GM21390 (cell line): ENCODE measurements at regions not wholly inside any gene's neighbourhood (a gene's known extent, or its start where the extent isn't known, plus 50 kb on each side); places are given as distances from the start of the nearest gene placed in this dataset.
"Not testable (repeated sequence)": the region's sequence is repeated elsewhere in the genome, so short reads cannot be mapped to it uniquely, and the experiment has no call there.

Experiments
- ATAC-seq: cut with Tn5 transposase; IDR thresholded peaks from one replicate; pipeline ENCODE4 v1.9.1; 2021; ENCODE audit not compliant: unreplicated experiment

DNA sequence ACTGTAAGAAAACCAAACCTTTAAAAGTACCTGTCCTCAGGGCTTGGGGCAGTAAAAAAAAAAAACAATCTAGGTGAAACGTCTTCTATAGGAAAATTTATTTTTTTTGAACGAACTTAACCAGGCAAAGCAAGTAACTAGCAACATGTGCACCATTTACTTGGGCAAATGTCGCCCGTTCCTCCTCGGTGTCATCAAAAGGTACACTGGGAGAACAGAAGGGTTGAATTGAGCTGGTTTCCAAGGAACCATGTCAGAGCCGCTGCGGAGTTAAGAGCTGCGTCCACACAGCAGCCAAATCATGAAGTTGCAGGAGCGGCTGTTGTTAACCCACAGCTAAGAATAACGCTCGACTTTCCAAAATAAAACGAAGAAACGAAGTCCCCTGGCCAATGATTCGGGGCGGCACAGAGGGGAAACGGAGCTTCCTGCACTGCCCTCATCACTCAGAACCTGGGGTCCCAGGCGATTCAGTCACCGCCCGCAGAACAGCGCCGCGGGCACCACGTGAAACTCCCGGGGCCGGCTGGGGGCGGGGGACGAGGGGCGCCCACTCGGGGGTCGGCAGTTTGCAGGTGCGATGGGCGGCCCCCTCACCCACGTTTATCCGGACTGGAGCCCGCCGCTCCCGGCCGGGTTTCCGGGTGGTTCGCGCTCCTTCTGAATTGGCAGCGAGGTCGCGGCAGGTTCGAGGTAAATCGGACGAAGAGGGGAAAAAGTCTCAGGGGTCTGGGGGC, 53.6 kb upstream of the PLGLB1 start:
- peak; percentile 4 for ATAC-seq

DNA sequence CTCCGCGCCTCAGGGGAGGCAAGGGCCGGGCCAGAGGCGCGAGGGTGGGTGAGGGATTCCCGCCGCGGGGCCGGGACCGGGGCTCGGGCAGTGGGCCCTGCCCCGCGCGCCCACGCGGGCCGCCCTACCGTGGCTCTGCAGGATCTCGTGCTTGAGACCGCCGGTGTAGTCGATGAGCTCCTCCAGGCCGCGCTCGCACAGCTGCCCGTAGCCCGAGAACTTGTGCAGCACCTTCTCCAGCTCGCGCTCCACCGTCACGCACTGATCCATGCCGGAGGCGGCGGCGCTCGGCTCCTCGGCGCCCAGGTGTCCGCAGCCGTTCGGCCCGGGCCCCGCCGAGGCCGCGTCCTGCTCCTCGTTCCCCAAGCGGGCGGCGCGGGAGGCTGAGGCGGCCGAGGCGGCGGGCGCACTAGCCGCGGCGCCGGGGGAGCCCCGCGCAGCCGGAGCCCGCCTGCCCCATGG, 54.2 kb upstream of the PLGLB1 start:
- peak; percentile 33 for ATAC-seq

DNA sequence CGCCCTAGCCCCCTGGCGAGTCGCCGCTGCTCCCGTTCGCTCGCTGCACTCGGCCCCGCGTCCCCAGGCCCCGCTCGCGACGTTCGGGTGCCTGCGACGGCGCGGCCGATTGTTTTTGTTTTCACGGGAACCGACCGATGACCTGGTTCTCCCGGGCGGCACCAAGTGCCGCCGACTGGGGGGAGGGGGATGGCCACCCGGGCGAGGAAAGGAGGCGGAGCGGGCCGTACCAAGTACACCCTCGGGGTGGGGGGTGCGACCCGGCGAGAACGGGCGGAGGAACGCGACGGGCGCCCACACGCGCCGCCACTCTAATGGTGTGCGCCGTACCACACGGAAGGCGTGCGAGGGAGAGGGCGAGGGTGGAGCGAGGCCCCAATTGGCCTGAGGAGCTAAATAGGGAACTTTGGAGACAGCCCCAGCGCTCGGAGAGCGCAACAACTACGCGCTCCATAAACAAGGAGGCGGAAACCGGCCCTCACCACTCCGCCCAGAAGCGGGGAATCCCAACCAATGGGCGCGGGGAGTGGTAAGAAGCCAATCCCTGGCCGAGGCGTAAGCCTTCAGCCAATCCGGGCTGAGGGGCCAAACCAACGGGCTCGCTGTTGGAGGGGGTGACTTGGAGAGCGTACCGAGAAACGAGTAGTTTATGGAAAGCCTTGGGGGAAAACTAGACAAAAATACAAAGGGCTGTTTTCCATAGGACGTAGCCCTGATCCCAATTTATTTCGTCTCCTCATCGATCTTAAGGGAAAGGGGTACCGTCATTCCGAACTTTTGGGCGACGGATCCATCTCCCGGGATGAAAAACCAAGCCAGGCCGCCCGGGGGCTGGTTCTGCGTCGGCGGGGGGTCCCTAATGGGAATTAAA, 54.8 kb upstream of the PLGLB1 start:
- peak; percentile 87 for ATAC-seq

DNA sequence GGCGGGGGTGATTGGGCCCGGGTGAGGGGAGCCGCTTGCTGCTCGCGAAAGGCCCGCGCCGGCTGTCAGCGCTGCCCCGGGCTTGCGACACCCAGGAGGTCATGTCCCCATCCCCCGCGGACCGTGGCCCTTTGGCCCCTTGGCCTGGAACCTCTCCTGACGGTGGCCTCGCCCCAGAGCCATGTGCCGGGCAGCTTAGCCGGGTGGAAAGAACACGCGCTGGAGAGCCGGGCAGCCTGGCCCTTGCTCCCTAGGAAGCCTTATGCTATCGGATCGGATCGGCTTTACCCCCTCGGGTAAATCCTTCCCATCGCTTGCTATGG, 55.4 kb upstream of the PLGLB1 start:
- not testable (repeated sequence) for ATAC-seq

DNA sequence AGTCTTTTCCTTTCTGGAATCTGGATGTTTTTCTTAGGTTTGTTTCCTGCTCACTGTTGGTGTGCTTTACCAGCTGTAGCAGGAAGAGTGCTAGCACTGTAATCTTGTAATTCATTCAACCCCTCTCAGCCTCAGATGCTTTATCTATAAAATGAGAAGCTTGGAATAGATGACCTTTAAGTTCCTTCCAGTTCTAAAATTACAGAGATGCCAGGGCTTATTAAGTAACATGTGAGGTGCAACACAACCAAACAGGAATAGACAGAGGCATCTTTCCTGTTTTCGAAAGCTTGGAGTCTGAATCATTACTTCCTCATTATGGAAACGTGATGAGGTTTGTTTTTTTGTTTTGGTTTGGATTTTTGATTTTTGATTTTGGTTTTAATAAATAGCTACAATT, 60.1 kb upstream of the PLGLB1 start:
- ATAC-seq, result not testable (repeated sequence)

DNA sequence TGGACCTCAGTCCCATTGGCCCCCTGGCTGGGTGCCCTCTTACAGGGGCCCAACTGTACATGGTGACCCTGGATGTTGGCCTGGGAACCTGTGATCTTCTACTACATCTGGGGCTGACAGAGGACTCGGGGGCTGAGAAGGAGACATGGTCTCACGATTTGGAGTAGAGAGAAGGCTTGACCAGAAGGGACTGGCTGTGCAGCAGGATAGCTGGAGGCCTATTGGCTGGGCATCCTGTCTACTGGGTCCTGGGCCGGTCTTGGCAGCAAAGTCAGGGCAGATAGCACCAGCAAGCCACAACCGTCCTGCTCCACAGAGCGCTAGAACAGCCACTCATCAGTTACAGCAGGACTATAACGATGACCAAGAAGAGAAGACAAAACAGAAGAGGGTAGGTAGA, 66.4 kb upstream of the PLGLB1 start:
- not testable (repeated sequence) for ATAC-seq

DNA sequence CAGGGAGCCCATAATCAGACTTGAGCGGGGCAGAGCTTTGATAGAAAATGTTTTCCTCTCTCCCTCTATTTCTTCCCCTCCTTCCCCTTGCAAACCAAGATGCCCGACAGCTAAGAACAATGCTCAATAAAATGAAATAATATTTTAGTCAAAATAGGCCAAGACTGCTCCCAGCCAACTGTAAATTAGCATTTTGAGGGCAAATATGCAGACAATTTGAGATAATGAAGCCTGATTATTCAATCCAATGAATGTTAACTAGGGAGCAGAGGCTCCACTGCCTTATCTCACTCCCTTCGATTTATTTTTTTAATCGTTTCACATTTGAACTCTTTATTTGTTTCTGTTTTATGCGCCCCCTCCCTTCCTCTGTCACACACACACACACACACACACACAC, 67.8 kb upstream of the PLGLB1 start:
- not testable (repeated sequence) for ATAC-seq

DNA sequence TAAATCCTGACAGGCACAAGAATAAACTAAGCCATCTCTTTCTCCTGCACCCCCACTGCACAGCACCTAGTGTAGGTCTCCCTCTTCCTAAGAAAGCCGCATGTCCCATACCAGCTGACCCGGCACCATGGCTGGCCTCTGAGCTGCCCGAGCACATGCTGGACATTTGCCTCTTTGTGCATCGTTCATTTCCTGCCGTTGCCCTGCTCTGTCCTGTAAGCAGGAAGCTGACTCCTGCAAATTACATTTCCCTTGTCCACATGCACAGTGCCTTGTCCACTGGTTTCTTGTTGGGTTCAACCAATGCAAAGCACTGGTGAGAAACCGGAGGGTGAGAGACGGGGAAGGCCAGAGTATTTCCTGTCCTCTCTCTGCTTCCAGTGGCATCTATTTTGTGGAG, 71.6 kb upstream of the PLGLB1 start:
- ATAC-seq, result not testable (repeated sequence)

DNA sequence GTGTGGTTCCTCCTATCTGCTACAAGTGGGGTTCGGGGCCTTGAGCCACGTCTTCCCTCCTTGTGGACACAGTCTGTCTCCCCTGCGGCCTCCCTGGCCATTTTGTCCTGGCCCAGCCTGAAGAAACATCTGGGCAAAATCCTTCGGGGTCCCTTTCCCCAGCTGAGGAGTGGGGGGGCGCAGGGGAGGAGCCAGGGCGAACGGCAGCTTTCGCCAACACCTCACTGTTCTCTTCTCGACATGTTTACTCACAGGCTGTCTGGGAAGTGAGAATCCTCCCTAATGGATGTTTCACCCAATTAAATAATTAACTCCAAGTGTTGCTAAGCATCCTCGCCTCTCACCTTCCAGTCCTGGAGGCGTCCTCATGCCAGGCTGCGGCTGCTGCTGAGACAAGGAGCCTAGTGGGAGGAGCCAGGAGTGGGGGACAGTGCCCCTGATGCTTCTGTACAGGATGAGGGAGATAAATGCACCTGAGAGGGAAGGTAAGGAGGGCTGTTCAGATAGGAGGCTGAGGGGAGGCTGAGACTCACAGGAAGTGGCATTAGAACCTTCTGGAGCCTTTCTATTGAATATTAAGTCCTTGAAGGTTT, 72.4 kb upstream of the PLGLB1 start:
- not testable (repeated sequence) for ATAC-seq

DNA sequence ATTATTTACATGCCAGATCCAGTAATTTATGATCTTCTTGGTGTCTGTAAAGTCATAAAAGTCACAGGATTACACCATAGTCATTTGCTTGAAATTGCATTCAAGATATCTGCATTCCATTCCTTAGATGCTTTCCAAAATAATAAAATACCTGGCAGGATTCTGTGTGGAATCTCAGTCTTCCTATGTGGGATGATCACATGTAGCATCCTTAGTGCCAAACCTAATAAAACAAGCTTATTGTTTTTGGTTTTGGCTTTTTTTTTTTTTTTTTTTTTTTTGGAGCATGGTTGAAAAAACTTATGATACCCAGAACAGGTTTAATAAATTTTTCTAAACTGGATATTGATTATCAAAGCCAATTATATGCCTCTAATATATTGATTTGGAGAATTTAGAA, 74.2 kb upstream of the PLGLB1 start:
- not testable (repeated sequence) for ATAC-seq

DNA sequence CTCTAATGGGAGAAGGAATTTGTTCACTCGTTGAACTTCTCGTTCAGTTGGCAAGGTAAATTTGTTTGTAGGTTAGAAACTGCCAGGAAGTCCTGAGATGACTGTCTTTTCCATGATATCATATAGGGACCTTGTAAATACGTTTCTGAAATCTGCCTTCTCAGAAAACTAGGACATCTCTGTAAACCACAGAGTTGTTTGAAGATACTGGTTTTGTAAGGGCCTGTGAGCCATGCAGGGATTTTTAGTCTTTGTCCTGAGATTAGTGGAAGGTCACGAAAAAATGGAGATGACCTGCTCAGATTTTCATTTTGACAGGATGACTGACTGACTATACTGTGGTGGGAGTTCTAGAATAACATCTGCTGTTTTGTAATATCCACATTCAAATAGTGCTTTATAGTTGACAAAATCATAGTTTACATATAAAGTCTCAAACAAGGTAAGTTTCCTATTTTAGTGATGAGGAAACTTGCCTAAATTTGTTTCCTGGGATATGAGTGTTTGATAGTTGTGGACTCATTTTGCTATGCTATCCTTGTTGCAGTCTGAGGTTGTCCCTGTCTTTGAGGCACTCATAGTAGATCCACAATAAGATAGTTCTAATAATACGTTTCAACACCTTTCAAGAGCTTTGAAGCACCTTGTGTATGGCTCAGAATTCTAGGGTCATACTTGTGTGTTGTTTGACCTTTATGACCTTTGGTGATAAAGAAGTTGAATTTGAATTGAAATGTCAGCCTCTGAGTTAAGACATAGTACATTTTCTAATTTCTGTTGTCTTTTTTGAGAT, 107.3 kb upstream of the PLGLB1 start:
- ATAC-seq, result not testable (repeated sequence)

DNA sequence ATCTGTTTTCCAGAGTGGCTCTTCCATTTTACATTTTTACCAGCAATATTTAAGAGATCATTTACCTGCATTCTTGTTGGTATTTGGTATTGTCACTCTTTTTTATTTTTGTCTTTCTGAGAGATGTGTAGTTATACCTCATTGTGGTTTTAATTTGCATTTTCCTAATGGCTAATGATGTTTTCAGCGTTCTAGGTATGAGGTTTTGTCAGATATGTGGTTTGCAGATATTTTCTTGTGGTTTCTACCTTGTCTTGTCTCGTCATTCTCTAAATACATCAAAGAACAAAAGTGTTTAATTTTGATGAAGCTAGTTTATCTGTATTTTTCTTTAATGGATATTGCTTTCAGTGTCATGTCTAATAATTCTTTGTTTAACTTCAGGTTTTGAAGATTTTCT, 110.9 kb upstream of the PLGLB1 start:
- not testable (repeated sequence) for ATAC-seq

DNA sequence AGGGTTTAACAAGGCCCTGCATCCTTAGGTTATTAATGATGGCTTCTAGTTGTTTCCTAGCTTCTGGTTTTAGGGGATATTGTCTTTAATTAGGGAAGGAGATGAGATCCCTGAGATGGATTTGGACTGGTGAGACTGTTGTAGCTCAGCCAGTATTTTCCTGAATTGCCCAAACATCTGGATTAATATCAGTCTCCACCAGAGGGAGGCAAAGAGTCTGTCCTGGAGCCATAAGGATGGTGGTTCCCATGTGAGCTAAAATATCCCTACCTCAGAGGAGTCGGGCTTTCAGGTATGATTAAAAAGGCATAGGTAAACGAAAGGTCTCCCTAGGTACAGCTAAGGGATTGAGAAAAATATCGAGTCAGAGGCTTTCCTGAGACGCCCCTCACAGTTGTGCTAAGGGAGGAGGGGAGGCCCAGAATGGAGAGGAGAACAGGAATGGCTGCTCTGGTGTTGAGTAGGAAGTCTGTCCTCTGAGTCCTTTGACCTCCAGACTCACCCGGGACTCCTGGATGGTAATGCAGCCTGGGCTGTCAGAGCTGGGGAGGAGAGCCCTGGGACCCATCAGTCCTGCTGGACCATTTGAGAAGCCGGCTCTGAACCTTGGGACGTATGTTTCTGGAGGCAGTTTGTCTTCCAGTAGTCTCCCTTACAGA, 130.3 kb upstream of the PLGLB1 start:
- not testable (repeated sequence) for ATAC-seq

DNA sequence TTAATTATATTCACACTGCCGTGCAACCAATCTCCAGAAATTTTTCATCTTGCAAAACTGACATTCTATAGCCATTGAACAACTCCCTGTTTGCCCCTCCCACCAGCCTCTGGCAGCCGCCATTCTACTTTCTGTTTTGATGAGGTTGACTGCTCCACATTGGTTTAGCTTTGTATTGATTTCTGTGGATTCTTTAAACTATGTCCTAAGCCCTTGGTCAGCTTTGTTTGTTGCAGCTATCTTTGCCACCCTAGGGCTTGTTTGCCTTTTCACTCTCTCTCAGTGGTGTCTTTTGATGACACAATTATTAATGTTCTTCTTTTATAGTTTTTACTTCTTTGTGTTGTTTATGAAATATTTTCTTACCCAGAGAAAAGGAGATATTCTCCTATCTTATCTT, 152.8 kb upstream of the PLGLB1 start:
- not testable (repeated sequence) for ATAC-seq

DNA sequence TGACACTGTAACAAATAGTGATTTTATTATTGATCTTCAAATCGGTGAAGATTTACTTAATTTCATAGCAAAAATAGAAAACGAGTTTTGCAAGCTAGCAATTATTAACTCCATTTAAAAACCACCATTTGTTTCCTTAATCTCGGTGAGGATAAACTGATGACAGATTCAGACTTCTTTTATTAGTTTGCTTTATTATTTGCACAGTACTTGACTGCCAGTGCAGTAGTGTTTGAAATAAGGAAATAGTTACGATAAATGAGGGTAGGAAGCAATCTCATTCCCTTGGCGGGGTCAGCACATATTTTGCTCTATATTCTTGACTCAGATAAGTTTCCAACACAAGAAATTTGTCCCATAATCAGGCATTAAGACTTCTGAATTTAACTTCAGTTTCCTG, 161.7 kb upstream of the PLGLB1 start:
- not testable (repeated sequence) for ATAC-seq

DNA sequence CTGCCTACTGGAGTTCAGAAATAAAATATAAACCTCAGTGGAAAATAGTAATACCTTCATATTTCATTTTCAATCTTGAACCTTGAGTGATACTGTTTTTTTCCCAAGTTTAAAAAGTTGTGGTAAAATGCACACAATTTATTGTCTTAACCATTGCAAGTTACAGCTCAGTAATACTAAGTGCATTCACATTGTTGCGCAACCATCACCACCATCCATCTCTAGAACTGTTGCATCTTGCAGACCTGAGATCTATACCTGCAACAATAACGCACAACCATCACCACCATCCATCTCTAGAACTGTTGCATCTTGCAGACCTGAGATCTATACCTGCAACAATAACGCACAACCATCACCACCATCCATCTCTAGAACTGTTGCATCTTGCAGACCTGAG, 162.6 kb upstream of the PLGLB1 start:
- ATAC-seq, result not testable (repeated sequence)

DNA sequence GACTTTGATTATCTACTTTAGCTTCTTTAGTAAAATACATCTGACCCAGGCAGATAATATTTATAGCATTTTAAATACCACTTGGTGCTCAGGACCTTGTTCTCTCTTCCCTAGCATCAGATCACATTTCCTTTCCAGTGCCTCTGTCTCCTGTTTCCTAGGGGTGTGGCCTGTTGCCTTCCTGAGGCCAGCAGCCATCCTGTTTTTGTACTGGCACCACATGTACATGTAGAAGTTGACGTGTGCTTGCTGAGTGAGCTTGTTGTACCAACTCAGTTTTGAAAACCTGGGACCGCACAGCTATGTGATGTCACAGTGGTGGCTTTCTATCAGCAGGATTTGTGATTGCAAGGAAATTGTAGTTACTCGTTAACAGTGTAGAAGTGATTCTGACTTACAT, 167.6 kb upstream of the PLGLB1 start:
- not testable (repeated sequence) for ATAC-seq

DNA sequence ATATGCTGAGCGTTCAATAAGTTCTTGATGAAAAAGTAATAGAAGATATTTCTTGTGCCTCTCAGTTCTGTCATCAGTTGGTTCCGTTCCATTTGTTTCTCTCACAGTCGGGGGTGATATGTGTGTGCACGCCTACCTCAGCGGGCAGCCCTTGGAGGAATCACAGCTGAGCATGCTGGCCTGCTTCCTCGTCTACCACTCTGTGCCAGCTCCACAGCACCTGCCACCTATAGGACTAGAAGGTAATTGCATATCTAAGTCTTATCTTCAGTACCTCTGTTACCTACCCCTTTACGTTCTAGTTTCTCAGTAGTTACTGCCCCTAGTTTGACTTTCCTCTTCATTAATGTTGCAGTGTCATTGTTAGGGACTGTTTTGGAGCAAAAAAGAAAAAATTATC, 171.7 kb upstream of the PLGLB1 start:
- ATAC-seq, result not testable (repeated sequence)

DNA sequence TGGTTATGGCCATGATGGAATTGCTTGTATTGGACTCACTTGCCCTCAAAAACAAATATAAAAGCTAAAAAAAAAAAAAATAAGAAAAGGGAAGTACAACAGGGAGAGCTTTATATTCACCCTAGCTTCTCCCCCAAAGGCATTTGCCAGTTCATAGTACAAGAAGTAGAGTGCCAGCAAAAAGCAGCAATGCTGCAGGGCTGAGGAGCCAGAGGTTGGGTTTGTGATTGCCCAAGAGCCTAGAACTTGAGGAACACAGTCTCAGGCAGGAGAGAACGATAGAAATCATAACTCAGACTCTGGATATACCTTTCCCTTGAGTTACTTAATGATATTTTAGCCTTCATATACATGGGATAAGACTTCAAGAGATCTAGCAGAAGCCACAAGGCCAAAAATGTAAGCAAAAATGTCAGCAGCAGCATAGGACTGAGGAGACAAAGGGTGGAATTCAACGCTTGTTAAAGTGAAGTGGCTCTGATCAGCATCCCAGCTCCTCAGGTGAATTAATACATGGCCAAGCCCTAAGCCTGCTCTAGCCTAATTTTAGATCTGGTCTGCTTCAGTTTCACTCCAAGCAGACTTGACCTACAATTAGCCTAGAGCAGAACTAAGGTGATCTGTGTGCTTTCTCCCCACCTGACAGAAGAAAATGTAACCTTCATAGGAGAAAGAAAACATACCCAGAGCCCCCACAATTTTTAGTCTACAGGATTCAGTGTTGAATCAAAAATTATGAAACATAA, 172.8 kb upstream of the PLGLB1 start:
- ATAC-seq, result not testable (repeated sequence)
